Left ventricle myocardium inferior (tissue), 1 donor: ENCODE measurements at regions not wholly inside any gene's neighbourhood (a gene's known extent, or its start where the extent isn't known, plus 50 kb on each side); places are given as distances from the start of the nearest gene placed in this dataset.

Experiments
- DNase-seq: peaks from one replicate; pipeline ENCODE4 v3.0.0-alpha.2; 2020
- H3K27ac ChIP-seq: fragments of 200-600 bp; replicated peaks from 2 replicates; pipeline ENCODE4 v1.8.0; 2021
- H3K27me3 ChIP-seq: fragments of 200-600 bp; 2 replicates; pipeline ENCODE4 v1.8.0; 2021; ENCODE audit warnings: low read depth
- H3K36me3 ChIP-seq: fragments of 200-600 bp; 2 replicates; pipeline ENCODE4 v1.8.0; 2021
- H3K4me1 ChIP-seq: fragments of 200-600 bp; 2 replicates; pipeline ENCODE4 v1.8.0; 2021
- H3K4me3 ChIP-seq: fragments of 200-600 bp; 2 replicates; pipeline ENCODE4 v1.8.0; 2021; ENCODE audit warnings: mild to moderate bottlenecking, moderate library complexity
- H3K9me3 ChIP-seq: fragments of 200-600 bp; replicated peaks from 2 replicates; pipeline ENCODE4 v1.8.0; 2021
- CTCF ChIP-seq: fragments of 200-600 bp; IDR thresholded peaks from 2 replicates; pipeline ENCODE4 v1.8.0; 2021; ENCODE audit warnings: antibody characterized with exemption, mild to moderate bottlenecking, borderline replicate concordance
- intact Hi-C: fragments of 100-400 bp; cut with micrococcal nuclease; formaldehyde crosslinking; loops from one replicate; pipeline ENCODE4 v1.11.0; 2022
- donor health status: DM: no; HTN: yes; CAD: no; lungs with severe emphysema.

DNA sequence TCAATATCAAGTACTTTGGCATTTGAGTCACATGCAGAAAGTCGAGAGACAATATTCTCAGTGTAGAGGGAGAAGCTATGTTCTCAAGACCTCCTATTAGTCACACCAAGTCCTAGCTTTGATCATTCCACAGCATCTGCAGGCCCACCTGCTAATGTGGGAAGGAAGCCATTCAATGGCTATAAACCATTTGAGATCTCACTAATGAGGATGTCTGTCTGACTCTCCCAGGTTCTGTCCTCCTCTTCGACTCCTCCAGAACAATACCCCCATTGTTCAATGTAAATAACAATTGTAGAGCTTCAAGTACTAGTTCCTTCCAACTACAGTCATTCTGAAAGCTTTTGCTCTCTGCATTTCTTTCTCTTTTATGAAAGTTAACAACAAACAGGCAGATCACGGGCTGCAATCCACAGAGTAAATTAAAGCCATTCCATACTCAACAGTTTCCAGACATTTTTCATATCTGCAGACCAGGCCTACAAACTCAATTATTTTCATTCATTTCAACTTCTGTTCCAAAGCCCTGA lies 140.2 kb upstream of the EDNRA start:
- intact Hi-C loops, result no loop called here
- H3K27ac ChIP-seq, result no peak overlapping the region
- H3K9me3 ChIP-seq, result no peaks in the 10 kb centered on the region
- H3K27me3 ChIP-seq, result no peaks in the 10 kb centered on the region
- no peaks in the 10 kb centered on the region for H3K36me3 ChIP-seq
- DNase-seq, result no peak
- TF ChIP-seq CTCF, result no peak
- no peaks in the 10 kb centered on the region for H3K4me1 ChIP-seq
- H3K4me3 ChIP-seq, result no peak overlapping the region

DNA sequence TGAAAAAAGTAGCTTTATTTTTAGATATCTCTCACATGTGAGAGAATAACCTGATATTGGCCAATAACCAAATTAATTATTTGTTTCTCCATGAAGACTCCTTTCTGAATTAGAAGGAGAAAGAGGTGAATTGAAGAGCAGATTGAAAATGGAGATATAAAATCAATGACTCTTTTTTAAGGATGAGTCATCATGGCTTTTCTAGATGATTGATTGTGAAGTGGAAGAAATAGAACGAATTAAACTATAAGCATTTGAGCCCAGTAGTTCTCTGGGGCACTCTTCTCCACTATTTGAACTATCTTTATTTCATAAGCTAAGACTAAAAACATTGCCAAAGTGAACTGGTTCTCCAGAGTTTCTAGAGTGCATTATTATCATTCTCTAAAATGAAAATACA lies 137.2 kb upstream of the EDNRA start:
- no peaks in the 10 kb centered on the region for H3K36me3 ChIP-seq
- no peak overlapping the region for H3K27ac ChIP-seq
- H3K27me3 ChIP-seq, result no peaks in the 10 kb centered on the region
- intact Hi-C loops, result no loop called here
- no peak for TF ChIP-seq CTCF
- no peak overlapping the region for H3K4me3 ChIP-seq
- H3K9me3 ChIP-seq, result no peaks in the 10 kb centered on the region
- no peak for DNase-seq
- H3K4me1 ChIP-seq, result no peaks in the 10 kb centered on the region

DNA sequence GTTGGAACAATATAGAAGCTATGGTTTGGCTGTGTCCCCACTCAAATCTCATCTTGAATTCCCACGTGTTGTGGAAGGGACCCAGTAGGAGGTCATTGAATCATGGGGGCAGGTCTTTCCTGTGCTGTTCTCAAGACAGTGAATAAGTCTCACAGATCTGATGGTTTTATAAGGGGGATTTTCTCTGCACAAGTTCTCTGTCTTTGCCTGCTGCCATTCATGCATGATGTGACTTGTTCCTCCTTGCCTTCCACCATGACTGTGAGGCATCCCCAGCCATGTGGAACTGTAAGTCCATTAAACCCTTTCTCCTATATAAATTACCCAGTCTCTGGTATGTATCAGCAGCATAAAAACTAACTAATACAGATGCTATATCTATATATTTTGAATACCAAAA lies 135.2 kb upstream of the EDNRA start:
- no peak for TF ChIP-seq CTCF
- no peak overlapping the region for H3K27ac ChIP-seq
- no peaks in the 10 kb centered on the region for H3K4me1 ChIP-seq
- no peaks in the 10 kb centered on the region for H3K36me3 ChIP-seq
- H3K27me3 ChIP-seq, result no peaks in the 10 kb centered on the region
- no peak overlapping the region for H3K4me3 ChIP-seq
- intact Hi-C loops, result no loop called here
- no peak for DNase-seq
- no peaks in the 10 kb centered on the region for H3K9me3 ChIP-seq

GRCh38 chr4:147347217-147347616 lies 133.7 kb upstream of the EDNRA start:
- intact Hi-C loops, result no loop called here
- H3K27ac ChIP-seq, result no peak overlapping the region
- H3K27me3 ChIP-seq, result no peaks in the 10 kb centered on the region
- no peak overlapping the region for H3K4me3 ChIP-seq
- H3K9me3 ChIP-seq, result no peaks in the 10 kb centered on the region
- no peaks in the 10 kb centered on the region for H3K4me1 ChIP-seq
- H3K36me3 ChIP-seq, result no peaks in the 10 kb centered on the region
- no peak for DNase-seq
- TF ChIP-seq CTCF, result no peak

DNA sequence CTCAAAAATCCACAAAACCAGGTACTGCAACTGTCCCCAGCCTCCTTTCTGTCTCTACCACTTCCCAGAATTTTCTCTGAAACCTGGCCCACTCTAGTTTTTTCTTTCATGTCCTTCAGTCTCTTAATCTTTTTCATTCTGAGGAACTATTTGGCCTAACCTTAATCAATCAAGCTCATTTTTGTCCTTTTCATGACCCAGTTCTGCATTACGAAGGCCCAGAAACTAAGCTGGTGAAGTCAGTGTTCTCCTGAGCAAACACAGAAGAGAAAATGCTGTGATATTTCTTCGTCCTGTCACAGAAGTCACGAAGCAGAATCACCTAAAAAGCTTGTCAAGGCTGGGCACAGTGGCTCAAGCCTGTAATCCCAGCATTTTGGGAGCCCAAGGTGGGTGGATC lies 131.7 kb upstream of the EDNRA start:
- DNase-seq, result no peak
- peaks cover 3% of the 10 kb centered on the region for H3K4me1 ChIP-seq
- H3K36me3 ChIP-seq, result no peaks in the 10 kb centered on the region
- no peaks in the 10 kb centered on the region for H3K27me3 ChIP-seq
- no peak for TF ChIP-seq CTCF
- H3K27ac ChIP-seq, result no peak overlapping the region
- intact Hi-C loops, result no loop called here
- H3K9me3 ChIP-seq, result no peaks in the 10 kb centered on the region
- no peak overlapping the region for H3K4me3 ChIP-seq
